Adipose tissue (tissue), 3 donors: ENCODE measurements at regions not wholly inside any gene's neighbourhood (a gene's known extent, or its start where the extent isn't known, plus 50 kb on each side); places are given as distances from the start of the nearest gene placed in this dataset.
"Not testable (repeated sequence)": the region's sequence is repeated elsewhere in the genome, so short reads cannot be mapped to it uniquely, and the experiment has no call there.

Experiments used
- H3K27ac ChIP-seq: one replicate; pipeline ENCODE4 v1.5.1; 2013; ENCODE audit warnings: low read depth, low read length
- WGBS, 3 donors: extraction: QIAGEN DNeasy Blood & Tissue Kit; methylation state at CpG; one replicate each; pipeline ENCODE4 v1.1.7; 2013; 5-methylcytosine and 5-hydroxymethylcytosine counted together
- donor health status: healthy with polysubstance abuse.
- donor health status: Bipolar disorder and iron deficiency.
- donor health status: healthy.

- WGBS, 3 donors: 67 to 82% (median 77%) methylated on average over 5 of the region's 5 CpGs
- no peak overlapping the region for H3K27ac ChIP-seq
Measured at GRCh38 chr14:71541973-71542690, 390.1 kb upstream of the RGS6 start.

- WGBS, 3 donors: 82 to 89% (median 88%) methylated on average over 6 of the region's 6 CpGs
- no peak overlapping the region for H3K27ac ChIP-seq
Measured at GRCh38 chr14:71549421-71550050, 382.7 kb upstream of the RGS6 start.

- H3K27ac ChIP-seq: no peak overlapping the region
- 96 to 98% (median 96%) methylated on average over 2 of the region's 2 CpGs for WGBS, 3 donors
Measured at GRCh38 chr14:71550367-71550766, 381.9 kb upstream of the RGS6 start.

DNA sequence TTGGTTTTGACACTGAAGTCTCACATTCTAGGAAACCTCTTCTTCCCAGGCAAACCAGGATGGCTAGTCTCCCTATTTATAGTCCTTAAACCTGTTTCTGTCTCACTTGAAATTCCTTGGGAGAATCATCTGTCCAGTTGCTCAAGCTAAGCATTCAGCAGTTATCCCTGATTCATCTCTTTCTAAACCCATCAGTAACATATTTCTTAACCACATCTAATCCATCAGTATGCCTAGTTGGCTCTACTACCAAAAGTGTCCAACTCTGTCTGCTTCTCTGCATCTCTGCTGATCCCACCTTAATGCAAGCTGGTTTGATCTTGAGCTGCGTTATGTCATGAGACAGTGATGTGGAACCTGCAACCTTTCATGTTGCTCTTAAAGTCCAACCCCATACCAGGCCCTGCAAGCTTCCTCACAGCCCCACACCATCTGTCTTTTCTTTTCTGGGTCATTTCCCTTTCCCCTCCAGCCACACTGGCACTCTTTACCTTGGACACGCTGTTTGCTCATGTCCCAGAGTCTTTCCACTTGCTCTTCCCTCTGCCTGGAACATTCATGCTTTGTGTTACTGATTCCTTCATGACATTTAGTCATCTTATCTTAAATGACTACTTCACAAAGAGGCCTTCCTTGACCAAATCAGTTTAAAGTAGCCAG lies 380.8 kb upstream of the RGS6 start:
- WGBS, 3 donors: 85 to 94% (median 89%) methylated on average over 2 of the region's 2 CpGs
- H3K27ac ChIP-seq: no peak overlapping the region

DNA sequence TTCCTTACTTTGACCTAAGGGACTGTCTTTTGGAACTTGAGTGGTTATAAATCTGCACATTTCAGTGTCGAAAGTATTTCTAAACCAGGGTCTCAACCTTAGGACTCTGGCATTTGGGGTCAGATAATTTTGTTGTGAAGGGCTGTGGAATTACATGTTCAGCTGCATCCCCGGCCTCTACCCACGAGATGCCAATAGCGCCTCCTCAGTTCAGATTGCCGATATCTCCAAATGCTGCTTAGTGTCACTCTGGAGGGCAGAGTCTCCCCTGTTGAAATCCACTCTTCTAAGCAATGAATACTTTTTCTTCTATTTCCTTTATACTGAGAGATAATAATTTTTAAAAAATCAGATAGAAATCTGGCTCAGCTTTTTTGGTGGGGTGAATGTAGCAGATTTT lies 379.4 kb upstream of the RGS6 start:
- H3K27ac ChIP-seq: no peak overlapping the region
- WGBS, 3 donors: 90 to 97% (median 94%) methylated on average over 5 of the region's 5 CpGs

DNA sequence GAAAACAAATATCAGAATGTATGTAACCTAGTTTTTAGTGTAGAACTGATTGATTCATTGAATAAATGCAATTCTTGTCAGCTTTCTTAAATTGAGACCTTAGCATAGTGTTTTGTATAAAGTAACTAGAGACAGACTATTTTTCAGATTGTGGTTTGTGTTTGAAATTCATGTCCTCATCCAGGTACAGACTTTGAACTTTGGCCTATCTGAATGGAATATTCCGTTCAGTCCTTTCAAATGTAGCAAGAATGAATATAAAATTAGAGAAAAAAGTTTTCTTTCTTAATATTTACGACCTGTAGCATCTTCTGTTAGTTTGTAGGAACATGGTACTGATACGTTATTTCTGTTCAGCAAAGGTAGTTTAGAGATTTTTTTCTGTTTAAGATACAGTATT lies 378.4 kb upstream of the RGS6 start:
- no peak overlapping the region for H3K27ac ChIP-seq
- WGBS, 3 donors: 81 to 95% (median 92%) methylated on average over 3 of the region's 3 CpGs

GRCh38 chr14:71554323-71554722 lies 377.9 kb upstream of the RGS6 start:
- WGBS, 3 donors: 67 to 86% (median 84%) methylated on average over 2 of the region's 2 CpGs
- H3K27ac ChIP-seq: no peak overlapping the region

DNA sequence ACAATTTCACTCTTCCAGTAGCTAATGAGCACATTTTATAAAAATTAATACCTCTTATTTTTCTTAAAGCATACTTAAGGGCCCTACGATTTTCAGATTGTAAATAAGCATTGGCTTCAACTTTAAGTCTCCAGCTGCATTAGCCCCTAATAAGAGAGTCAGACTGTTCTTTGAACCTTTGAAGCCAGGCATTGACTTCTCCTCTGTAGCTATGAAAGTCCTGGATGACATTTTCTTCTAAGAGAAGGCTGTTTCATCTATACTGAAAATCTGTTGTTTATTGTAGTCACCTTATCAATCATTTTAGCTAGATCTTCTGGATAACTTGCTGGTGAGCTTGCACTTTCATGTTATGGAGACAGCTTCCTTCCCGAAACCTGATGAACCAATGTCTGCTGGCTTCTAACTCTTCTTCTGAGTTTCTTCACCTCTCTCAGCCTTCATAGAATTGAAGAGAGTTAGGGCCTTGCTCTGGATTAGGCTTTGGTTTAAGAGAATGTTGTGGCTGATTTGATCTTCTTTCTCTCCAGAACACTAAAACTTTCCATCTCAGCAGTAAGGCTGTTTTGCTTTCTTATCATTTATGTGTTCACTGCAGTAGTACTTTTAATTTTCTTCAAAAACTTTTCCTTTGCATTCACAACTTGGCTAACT lies 377.1 kb upstream of the RGS6 start:
- 75 to 93% (median 81%) methylated on average over 2 of the region's 2 CpGs for WGBS, 3 donors
- H3K27ac ChIP-seq: no peak overlapping the region

- no peak overlapping the region for H3K27ac ChIP-seq
- 53 to 61% (median 60%) methylated on average over 5 of the region's 5 CpGs for WGBS, 3 donors
Measured at GRCh38 chr14:71555654-71556559, 376.3 kb upstream of the RGS6 start.

DNA sequence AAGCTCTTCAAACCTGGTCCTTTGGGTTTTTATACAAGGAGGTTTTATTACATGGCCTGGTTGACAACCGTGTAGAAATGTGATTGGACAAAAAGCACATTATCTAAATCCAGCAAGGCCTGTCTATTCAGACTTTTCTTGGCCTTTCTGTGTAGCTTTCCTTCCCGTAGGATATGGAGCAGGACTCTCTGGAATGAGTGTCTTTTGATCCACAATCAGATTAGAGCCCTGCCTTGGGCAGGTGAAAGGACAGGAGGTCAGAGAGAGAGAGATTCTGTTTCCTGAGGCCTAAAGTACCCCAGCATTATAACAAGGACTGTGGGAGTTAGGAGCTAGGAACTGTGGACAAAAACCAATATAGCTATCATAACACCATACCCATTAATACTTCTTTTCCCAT lies 375.5 kb upstream of the RGS6 start:
- 76 to 92% (median 86%) methylated on average over 2 of the region's 2 CpGs for WGBS, 3 donors
- no peak overlapping the region for H3K27ac ChIP-seq

DNA sequence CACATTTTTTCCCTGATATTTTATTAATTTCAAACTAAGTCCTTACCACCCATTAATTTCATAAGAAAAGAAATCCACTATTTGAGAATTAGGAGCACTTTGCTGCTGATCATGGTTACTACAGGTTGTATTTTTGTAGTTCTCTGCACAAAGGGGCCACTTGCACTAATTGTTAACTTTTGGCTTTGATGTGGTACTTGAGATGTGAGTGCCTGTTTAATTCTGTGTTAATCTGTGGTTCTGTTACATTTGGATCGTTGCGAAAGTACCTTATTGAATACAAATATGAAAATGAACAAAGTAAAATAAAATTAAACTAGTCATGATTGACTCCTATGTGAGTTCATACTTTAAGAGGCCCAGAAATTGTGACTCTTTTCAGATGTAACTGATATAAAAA lies 374.9 kb upstream of the RGS6 start:
- H3K27ac ChIP-seq: no peak overlapping the region
- WGBS, 3 donors: 90 to 99% (median 95%) methylated on average over 2 of the region's 2 CpGs

DNA sequence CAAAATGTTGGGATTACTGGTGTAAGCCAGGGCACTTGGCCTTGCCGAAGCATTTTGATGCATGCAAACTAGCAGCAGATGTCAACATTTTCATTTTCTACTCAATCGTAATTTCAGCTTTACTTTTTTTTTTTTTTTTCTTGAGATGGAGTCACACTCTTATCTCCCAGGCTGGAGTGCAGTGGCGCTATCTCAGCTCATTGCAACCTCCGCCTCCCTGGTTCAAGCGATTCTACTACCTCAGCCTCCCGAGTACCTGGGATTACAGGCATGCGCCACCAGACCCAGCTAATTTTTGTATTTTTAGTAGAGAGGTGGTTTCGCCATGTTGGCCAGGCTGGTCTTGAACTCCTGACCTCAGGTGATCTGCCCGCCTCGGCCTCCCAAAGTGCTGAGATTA lies 373.3 kb upstream of the RGS6 start:
- H3K27ac ChIP-seq: not testable (repeated sequence)
- 97 to 99% (median 97%) methylated on average over 10 of the region's 10 CpGs for WGBS, 3 donors

- no peak overlapping the region for H3K27ac ChIP-seq
Measured at GRCh38 chr14:71560751-71561150, 371.5 kb upstream of the RGS6 start.

DNA sequence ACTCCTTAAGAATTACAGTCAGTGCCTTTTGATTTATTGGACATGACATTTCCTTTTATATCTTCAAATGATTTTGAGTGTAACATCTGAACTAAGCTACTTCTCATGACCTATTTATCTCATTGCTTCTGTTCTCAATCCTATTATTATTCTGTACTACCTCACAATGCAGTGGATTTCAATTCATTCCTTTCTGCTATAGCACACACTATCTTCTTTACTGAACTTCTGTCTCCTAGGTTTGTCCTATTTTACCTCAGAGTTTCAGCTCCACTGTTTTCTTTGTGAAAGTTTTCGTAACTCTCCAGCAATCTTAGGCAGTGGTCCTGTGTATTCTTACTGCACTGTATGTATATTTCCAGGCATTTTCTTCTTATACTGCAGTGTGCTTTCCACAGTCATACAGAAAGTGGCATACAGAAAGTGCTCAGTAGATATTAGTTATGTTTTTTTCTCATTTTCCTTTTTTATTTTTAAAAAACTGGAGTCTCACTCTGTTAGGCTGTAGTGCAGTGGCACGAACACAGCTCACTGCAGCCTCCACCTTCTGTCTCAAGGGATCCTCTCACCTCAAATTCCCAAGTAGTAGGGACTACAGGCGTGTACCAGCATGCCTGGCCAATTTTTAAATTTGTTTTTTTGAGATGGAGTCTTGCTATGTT lies 368.6 kb upstream of the RGS6 start:
- WGBS, 3 donors: 64 to 67% (median 65%) methylated on average over 3 of the region's 3 CpGs
- H3K27ac ChIP-seq: no peak overlapping the region

- no peak overlapping the region for H3K27ac ChIP-seq
- WGBS, 3 donors: 42 to 70% (median 42%) methylated on average over 4 of the region's 4 CpGs
Measured at GRCh38 chr14:71566276-71566675, 366.0 kb upstream of the RGS6 start.

GRCh38 chr14:71567499-71568133 lies 364.6 kb upstream of the RGS6 start:
- 98 to 100% (median 98%) methylated on average over 2 of the region's 2 CpGs for WGBS, 3 donors

GRCh38 chr14:71574976-71575375 lies 357.3 kb upstream of the RGS6 start:
- WGBS, 3 donors: 54 to 77% (median 60%) methylated on average over 2 of the region's 2 CpGs

More at GRCh38 chr14:71567499-71568133, 364.6 kb upstream of the RGS6 start:
- not testable (repeated sequence) for H3K27ac ChIP-seq

More at GRCh38 chr14:71574976-71575375, 357.3 kb upstream of the RGS6 start:
- H3K27ac ChIP-seq: no peak overlapping the region
